ENCODE measurements at regions not wholly inside any gene's neighbourhood (a gene's known extent, or its start where the extent isn't known, plus 50 kb on each side); places are given as distances from the start of the nearest gene placed in this dataset.

DNA sequence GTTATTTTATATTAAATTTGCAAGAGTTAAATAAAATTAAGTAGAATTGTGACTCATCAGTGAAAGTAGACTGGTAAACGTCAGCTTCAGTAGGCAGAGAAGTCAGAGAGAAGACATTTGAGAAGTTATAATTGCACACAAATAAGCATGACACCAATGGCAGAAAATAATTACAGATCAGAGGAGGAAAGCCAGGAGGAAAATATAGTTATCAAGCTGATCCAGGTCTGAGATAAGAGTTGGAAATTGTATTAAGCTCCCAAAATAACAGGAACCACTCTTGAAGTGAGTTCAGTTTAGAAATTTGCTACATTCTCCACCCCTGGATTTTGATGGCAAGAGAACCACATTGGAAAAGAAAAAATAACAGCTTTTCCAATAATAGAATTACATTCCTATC, 533.8 kb upstream of the CHORDC1 start:
- TF ChIP-seq, protein P1, sequence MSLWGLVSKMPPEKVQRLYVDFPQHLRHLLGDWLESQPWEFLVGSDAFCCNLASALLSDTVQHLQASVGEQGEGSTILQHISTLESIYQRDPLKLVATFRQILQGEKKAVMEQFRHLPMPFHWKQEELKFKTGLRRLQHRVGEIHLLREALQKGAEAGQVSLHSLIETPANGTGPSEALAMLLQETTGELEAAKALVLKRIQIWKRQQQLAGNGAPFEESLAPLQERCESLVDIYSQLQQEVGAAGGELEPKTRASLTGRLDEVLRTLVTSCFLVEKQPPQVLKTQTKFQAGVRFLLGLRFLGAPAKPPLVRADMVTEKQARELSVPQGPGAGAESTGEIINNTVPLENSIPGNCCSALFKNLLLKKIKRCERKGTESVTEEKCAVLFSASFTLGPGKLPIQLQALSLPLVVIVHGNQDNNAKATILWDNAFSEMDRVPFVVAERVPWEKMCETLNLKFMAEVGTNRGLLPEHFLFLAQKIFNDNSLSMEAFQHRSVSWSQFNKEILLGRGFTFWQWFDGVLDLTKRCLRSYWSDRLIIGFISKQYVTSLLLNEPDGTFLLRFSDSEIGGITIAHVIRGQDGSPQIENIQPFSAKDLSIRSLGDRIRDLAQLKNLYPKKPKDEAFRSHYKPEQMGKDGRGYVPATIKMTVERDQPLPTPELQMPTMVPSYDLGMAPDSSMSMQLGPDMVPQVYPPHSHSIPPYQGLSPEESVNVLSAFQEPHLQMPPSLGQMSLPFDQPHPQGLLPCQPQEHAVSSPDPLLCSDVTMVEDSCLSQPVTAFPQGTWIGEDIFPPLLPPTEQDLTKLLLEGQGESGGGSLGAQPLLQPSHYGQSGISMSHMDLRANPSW (CRISPR knock-in tag; conservative IDR thresholded peaks at IDR 0.05; ENCODE audit: low read depth), result no peak
- no peak for TF ChIP-seq SP1 (CRISPR knock-in tag; conservative IDR thresholded peaks at IDR 0.05)
- TF ChIP-seq, protein P2, sequence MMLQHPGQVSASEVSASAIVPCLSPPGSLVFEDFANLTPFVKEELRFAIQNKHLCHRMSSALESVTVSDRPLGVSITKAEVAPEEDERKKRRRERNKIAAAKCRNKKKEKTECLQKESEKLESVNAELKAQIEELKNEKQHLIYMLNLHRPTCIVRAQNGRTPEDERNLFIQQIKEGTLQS (CRISPR knock-in tag; conservative IDR thresholded peaks at IDR 0.05), result no peak
- no peak for TF ChIP-seq IRF2 (CRISPR knock-in tag; IDR thresholded peaks at IDR 0.05; ENCODE audit: borderline replicate concordance, low read depth)
